ENCODE measurements at regions not wholly inside any gene's neighbourhood (a gene's known extent, or its start where the extent isn't known, plus 50 kb on each side); places are given as distances from the start of the nearest gene placed in this dataset.

GRCh38 chr5:29169886-29170285 lies 2023.6 kb upstream of the CDH6 start:
- H3K27ac ChIP-seq (ENCODE audit: low read depth in 1 of 2, low read length in 2 of 2): no peak overlapping the region
- ChIA-PET POLR2A (no interaction called here), CTCF (no interaction called here)
- H3K4me1 Mint-ChIP-seq (ENCODE audit: low read depth): no peaks in the 10 kb centered on the region
- peaks cover 3 to 28% of the 10 kb centered on the region in 2 experiments for H3K9me3 ChIP-seq (ENCODE audit: control insufficient read depth in 1 of 2, insufficient read depth in 1 of 2, low read length in 2 of 2)
- H3K27me3 ChIP-seq (ENCODE audit: control insufficient read depth in 1 of 2, insufficient read depth in 2 of 2, low read length in 2 of 2): no peaks in the 10 kb centered on the region
- no peaks in the 10 kb centered on the region for H3K4me1 ChIP-seq (ENCODE audit: insufficient read depth, low read length)
- DNase-seq (no peak), ATAC-seq (ENCODE audit: poor library complexity) (no peak)
- no peak for TF ChIP-seq CTCF (IDR thresholded peaks at IDR 0.05)
- peaks cover 16% of the 10 kb centered on the region for H3K9me3 Mint-ChIP-seq
- H3K36me3 Mint-ChIP-seq (ENCODE audit: low read depth): no peaks in the 10 kb centered on the region
- no peak overlapping the region for H3K27ac Mint-ChIP-seq
- intact Hi-C loops (cut with DNase I, micrococcal nuclease): no loop called here
- no peaks in the 10 kb centered on the region for H3K36me3 ChIP-seq (ENCODE audit: insufficient read depth, low read length)
- H3K4me3 ChIP-seq (ENCODE audit: low read length): no peak overlapping the region
- no peaks in the 10 kb centered on the region for H3K27me3 Mint-ChIP-seq
- H3K4me3 Mint-ChIP-seq: no peak overlapping the region

GRCh38 chr5:29162297-29162696 lies 2031.2 kb upstream of the CDH6 start:
- H3K9me3 ChIP-seq (ENCODE audit: control insufficient read depth in 1 of 2, insufficient read depth in 1 of 2, low read length in 2 of 2): peaks cover 7 to 13% of the 10 kb centered on the region in 2 experiments
- no peak overlapping the region for H3K4me3 ChIP-seq (ENCODE audit: low read length)
- no peak for DNase-seq
- Mint-ChIP-seq H3K9me3 (peaks cover 12% of the 10 kb centered on the region), H3K27me3 (no peaks in the 10 kb centered on the region), H3K27ac (no peak overlapping the region), H3K36me3 (ENCODE audit: low read depth) (no peaks in the 10 kb centered on the region), H3K4me1 (ENCODE audit: low read depth) (no peaks in the 10 kb centered on the region), H3K4me3 (no peak overlapping the region)
- no peaks in the 10 kb centered on the region for H3K4me1 ChIP-seq (ENCODE audit: insufficient read depth, low read length)
- no peak for TF ChIP-seq CTCF (IDR thresholded peaks at IDR 0.05)
- no peak for ATAC-seq (ENCODE audit: poor library complexity)
- ChIA-PET CTCF (no interaction called here), POLR2A (no interaction called here)
- H3K36me3 ChIP-seq (ENCODE audit: insufficient read depth, low read length): no peaks in the 10 kb centered on the region
- intact Hi-C loops (cut with DNase I, micrococcal nuclease): no loop called here
- H3K27ac ChIP-seq (ENCODE audit: low read depth in 1 of 2, low read length in 2 of 2): no peak overlapping the region
- no peaks in the 10 kb centered on the region for H3K27me3 ChIP-seq (ENCODE audit: control insufficient read depth in 1 of 2, insufficient read depth in 2 of 2, low read length in 2 of 2)

GRCh38 chr5:29161399-29162291 lies 2031.8 kb upstream of the CDH6 start:
- no peak overlapping the region for H3K4me3 Mint-ChIP-seq
- Histone ChIP-seq H3K27me3 (ENCODE audit: control insufficient read depth in 1 of 2, insufficient read depth in 2 of 2, low read length in 2 of 2) (no peaks in the 10 kb centered on the region), H3K4me3 (ENCODE audit: low read length) (no peak overlapping the region), H3K27ac (ENCODE audit: low read depth in 1 of 2, low read length in 2 of 2) (no peak overlapping the region), H3K36me3 (ENCODE audit: insufficient read depth, low read length) (no peaks in the 10 kb centered on the region), H3K9me3 (ENCODE audit: control insufficient read depth in 1 of 2, insufficient read depth in 1 of 2, low read length in 2 of 2) (peaks cover 5 to 9% of the 10 kb centered on the region in 2 experiments), H3K4me1 (ENCODE audit: insufficient read depth, low read length) (no peaks in the 10 kb centered on the region)
- no peaks in the 10 kb centered on the region for H3K27me3 Mint-ChIP-seq
- DNase-seq (no peak), ATAC-seq (ENCODE audit: poor library complexity) (no peak)
- H3K4me1 Mint-ChIP-seq (ENCODE audit: low read depth): no peaks in the 10 kb centered on the region
- intact Hi-C loops (cut with DNase I, micrococcal nuclease): no loop called here
- no peak for TF ChIP-seq CTCF (IDR thresholded peaks at IDR 0.05)
- peaks cover 12% of the 10 kb centered on the region for H3K9me3 Mint-ChIP-seq
- ChIA-PET POLR2A (no interaction called here), CTCF (no interaction called here)
- no peak overlapping the region for H3K27ac Mint-ChIP-seq
- no peaks in the 10 kb centered on the region for H3K36me3 Mint-ChIP-seq (ENCODE audit: low read depth)

All from CD4-positive, alpha-beta T cell (primary cell).